Left renal pelvis (tissue), 4 donors: ENCODE measurements at regions not wholly inside any gene's neighbourhood (a gene's known extent, or its start where the extent isn't known, plus 50 kb on each side); places are given as distances from the start of the nearest gene placed in this dataset.
A peak's percentile ranks its signal among the peaks of the same experiment; 100 is the strongest.
"Not testable (repeated sequence)": the region's sequence is repeated elsewhere in the genome, so short reads cannot be mapped to it uniquely, and the experiment has no call there.

ENCODE experiments used
- DNase-seq, 4 donors: peaks; one replicate each; pipeline ENCODE4 v3.0.0-alpha.2; 2013; ENCODE audit warnings: low read depth in 4 of 4, low spot score in 3 of 4

DNA sequence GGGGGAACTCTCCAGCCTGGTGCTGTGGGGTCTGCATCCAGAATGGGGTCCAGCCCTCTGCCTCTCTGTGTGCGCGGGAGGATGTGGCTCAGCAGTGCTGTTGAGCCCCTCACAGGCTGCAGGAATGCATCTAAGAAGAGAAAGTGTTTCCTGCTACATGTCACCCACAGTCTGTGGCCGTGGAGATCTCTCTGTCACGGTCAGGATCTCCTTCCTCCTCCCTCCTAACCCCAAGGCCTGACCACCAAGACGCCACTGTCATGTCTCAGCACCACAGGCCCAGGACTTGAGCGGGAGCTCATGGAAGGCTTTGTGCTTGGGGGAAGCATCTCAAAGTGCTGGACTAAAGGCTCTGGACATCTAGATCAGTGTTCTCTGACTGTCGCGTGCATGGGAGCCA lies 90.1 kb downstream of the SREK1 start:
- DNase-seq, result no peak

DNA sequence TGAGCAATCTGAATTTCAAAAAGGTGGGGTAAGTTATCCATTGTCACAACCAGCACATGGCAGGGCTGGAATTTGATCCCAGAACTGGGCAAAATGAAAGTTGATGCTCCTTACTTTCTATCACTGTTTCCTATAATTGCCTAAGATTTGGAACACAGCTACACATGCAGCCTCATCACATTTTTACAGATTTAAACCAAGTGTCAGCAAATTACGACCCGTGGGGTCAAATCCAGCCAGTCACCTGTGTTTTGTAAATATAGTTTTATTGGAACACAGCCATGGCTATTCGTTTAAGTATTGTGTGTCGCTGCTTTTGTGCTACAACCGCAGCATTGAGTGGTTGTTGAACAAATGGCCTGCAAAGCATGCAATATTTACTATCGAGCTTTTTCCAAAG lies 94.3 kb downstream of the SREK1 start:
- DNase-seq, result no peak

DNA sequence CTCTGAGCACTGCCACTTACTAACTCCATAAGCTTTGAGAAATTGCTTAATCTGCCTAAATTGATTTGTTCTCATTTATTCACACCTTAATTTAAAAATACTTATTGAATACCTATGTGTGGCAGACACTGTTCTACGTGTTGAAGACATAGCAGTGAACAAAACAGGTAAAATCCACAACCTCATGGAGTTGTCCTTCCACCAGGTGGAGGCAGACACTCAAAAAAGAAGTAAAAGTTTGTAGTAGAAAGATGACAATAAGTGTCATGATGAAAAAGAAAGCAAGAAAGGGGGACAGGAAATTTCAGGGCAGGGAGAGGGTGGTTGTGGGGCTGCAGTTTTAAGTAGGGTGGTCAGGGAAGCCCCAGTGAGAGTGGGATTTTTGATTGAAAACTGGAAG lies 94.9 kb downstream of the SREK1 start:
- DNase-seq, result no peak

DNA sequence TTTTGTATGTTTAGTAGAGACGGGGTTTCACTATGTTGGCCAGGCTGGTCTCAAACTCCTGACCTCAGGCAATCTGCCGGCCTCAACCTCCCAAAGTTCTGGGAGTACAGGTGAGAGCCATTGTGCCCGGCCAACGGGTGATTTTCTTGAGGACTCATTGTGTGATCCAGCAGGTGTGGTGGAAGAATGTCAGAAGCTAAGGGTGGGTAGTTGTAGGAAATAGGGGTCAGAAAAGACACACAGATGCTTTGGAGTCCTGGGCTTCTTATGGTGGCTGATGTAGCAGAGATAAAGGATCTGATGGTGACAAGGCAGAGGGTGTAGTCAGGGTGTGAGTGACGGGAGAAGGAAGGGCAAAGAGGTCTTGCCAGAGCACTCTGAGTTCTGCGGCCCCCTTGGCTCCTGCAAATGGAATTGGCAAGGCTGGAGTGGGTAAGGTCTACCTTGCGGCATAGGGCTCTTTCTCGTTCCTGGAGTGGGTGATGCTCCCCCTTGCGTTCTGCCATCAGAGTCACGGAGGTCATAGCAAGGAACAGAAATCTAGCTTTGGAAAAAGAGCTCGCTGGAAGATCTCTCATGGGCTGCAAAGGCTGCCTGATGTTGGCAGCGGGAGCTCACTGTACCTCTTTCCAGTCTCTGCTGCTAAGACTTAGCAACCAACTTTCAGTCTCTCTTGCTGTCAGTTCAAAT lies 97.2 kb downstream of the SREK1 start:
- no peak for DNase-seq

DNA sequence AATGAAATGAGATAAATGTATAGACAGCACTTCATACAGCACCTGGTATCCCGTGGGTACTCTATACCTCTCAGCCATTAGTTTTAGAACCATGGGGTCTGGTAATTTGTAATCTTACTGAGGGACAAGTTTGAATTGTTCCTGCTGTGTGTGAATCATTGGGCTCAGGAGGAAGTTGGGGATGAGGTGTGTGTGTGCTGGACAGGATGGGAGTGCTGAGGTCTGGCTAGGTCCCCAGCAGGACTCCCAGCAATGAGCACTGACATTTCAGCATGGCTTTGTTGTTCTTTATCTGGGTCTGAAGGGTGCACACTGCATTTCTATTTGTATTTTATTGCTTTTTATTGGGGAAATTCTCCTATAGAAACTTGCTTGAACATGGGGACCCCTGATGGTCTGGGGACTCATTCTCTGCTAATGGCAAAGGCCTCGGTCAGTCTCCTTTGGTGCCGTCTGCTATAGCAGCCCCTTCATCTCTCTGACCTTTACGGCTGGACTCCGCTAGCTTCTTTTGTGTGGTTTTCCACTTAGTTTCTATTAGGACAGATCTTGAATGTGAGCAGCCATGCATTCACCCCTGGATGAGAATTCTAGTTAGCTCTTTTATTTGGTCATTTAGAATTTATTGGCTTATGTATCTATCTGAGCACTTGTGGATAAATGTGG lies 98.1 kb downstream of the SREK1 start:
- DNase-seq, result no peak

DNA sequence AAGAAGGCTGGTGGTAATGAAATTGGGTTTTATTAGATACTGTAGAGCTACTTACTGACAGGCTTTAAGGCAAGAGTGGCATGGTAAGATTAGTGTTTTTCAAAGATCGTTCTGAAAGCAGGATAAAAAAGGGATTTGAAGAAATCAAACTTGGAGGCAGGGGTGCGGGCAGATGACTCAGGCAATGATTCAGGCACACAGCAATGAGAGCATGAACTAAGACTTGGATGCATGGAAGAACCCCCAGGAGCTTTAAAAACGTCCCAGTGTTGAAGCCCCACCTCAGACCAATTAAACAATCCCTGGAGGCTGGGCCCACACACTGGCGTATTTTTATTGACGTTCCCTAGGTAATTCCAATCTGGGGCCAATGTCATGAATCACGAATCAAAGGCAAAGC lies 102.5 kb downstream of the SREK1 start:
- no peak for DNase-seq

DNA sequence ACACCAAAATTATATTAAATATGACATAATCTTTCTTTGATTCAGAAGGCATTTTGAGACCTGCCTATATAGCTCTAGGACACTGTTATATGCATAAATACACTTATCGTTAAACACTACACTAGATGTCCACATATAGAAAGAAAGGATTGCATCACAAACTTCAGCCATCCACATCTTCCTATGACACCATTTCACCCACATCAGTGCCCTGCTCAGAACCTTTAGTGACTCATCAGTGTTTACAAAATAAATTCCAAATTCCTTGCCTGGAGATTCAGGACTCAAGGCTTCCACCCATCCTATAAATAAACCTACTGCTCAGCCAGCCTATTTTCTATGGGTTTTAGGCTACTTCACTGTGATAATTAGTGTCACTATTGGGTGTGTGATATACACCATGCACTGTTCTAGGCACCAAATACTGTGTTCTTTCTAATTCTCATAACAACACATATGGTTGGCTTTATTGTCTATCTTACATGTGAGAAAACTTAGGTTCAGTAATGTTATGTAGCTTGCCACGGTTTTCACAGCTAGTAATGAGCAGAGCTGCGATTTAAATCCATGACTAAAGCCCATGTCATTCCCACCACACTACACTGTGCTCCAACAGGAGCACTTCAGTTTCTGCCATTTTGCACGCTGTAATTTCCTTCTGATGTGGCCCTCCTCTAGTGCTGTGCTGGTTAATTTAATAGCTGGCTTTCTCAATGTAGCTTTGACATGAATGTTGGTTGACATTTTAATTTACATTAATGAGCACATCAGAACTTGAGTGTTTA lies 103.3 kb downstream of the SREK1 start:
- no peak for DNase-seq

DNA sequence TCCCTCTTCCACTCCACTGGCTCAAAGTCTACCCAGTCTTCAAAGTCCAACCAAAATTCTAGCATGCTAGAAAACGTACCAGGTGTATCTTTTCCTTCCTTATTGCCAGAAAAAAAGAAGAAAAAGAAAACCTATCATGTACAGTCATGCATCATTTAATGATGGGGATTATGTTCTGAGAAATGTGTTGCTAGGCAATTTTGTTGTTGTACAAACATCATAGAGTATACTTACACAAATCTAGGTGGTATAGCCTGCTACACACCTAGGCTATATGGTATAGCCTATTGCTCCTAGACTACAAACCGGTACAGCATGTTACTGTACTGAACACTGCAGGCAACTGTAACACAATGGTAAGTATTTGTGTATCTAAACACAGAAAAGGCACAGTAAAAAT lies 104.8 kb downstream of the SREK1 start:
- no peak for DNase-seq

DNA sequence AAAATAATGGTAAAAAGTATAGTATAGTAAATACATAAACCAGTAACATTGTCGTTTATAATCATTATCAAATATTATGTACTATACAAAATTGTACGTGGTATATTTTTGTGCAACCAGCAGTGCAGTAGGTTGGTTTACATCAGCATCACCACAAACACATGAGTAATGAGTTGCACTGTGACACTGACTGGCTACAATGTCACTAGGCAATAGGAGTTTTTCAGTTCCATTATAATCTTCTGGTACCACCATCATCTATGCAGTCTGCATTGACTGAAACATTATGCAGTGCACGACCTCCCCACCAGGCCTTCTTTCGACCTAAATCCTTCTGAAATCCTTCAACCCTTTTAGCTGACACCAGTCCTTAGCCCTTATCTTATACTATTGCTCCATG lies 105.8 kb downstream of the SREK1 start:
- DNase-seq, result no peak

DNA sequence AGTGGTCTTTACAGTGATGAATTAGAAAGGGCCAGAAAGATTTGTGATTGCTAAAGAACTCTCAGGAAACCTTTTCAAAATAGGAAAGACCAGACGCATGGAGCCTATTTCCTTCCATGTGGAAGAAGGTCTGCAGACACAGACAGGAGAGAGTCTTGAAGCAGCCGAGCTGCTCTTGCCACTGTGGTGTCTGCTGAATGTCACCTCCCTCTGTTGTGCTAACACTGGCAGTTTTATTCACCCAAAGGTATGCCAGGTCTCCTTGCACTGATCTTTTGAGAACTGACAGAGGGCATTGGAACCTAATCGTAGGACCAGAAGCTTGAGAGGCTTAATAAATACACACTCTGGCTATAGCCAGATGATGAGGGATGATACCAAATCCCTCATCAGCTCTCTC lies 108.7 kb downstream of the SREK1 start:
- no peak for DNase-seq

DNA sequence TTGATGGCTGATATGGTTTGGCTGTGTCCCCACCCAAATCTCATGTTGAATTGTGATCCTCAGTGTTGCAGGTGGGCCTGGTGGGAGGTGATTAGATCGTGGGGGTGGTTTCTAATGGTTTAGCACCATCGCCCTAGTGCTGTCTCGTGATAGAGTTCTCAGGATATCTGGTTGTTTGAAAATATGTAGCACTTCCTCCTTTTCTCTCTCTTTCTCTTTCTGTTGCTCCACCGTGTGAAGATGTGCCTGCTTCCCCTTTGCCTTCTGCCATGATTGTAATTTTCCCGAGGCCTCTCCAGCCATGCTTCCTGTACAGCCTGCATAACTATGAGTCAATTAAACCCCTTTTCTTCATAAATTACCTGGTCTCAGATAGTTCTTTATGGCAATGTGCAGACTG lies 111.6 kb downstream of the SREK1 start:
- no peak for DNase-seq

DNA sequence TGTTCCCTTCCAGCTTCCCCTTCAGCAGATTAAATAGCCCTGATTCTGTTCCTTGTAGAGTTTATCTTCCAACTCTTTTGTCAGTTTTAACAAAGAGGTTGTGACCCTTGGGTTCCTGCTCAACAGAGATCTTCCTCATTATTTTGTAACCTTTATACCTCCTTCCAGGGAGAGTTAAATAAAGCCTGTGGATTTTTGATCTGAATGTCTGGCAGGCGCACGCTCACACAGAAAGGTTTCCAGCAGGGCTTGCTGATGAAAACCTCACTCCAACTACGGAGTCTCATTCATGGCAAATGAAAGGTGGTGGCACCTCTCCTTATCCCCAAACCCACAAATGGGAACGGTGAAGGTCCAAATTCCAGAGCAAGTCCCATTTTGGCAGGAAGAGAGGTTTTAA lies 129.0 kb downstream of the SREK1 start:
- DNase-seq, result no peak

DNA sequence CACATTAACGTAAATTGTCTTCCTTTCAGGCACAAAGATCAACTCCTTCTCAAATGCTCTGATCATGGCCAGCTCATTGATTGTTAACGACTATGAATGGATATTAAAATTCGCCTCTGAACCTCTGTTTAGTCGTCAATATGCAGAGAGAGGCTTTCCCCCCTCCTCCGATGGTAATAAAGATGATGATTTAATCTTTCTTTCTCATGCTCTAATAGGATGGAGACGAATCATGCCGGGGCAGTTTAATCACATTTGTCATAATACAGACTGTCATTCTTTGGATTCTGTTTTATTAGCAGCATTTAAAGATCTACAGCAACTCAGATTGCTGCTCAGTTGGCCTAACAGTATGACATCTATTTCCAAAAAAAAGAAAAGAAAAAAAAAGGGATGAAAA lies 132.9 kb downstream of the SREK1 start:
- no peak for DNase-seq

DNA sequence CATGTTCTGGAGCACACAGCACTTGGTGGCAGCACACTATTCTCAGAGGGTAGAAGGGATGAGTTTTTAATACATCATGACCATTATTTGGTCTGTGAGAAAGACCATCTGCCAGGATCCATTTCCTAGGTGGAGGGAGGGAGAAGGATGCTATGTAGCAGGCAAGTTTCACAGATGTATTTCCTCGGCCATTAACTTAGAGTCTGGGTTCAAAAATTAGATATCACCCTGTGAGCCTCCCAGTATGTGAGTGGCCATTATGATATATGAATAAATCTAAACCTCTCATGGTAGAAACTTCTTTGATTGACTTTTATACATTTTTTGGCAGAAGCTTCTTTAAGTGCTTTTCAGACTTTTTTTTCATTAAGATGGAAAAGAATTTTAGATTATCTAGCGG lies 133.9 kb downstream of the SREK1 start:
- DNase-seq, result peak; percentile 16 to 32 (median 18)

DNA sequence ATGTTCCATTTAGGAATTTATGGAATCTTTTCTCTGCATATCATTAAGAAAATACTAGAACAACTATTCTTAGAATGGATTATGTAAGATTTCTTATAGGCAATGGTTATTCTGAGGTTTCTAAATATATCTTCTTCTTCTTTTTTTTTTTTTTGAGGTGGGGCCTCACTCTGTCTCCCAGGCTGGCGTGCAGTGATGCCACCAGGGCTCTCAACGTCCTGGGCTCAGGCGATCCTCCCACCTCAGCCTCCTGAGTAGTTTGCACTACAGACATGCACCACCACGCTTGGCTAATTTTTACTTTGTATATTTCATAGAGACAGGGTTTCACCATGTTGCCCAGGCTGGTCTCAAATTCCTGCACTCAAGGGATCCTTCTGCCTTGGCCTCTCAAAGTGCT lies 137.2 kb downstream of the SREK1 start:
- no peak for DNase-seq

DNA sequence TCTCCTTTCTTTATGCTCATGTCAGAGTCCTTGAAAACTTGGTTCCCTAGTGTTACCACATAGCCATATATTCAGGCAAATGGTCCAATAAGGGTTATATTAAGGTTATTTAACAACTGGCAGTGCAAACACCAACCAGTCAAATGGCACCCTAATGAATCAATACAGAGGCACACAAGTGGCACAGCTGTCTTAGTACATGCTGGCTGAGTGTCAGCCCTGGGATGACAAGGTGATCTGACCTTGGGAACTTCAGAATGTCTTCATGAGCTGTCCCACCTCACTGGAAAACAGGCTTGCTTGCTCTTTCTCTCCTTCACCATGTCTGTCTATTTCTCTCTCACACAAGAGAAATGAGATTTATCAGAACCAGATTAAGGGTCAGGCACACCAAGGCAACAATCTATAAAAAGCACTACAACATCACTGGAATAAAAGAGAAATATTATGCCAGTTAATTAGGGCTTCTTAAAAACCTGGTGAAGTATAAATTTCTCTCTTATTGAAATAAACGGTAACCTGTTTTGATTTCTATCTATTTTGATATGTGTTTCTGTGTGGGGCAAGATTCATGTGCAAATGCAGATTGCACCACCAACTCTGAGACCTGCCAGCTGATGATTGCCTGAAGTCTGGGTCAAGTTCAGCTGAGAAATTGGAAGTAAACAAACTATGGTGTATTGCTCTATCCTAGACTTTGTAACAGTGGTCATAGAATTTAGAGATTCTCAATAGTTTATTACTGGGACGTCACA lies 140.7 kb downstream of the SREK1 start:
- no peak for DNase-seq

DNA sequence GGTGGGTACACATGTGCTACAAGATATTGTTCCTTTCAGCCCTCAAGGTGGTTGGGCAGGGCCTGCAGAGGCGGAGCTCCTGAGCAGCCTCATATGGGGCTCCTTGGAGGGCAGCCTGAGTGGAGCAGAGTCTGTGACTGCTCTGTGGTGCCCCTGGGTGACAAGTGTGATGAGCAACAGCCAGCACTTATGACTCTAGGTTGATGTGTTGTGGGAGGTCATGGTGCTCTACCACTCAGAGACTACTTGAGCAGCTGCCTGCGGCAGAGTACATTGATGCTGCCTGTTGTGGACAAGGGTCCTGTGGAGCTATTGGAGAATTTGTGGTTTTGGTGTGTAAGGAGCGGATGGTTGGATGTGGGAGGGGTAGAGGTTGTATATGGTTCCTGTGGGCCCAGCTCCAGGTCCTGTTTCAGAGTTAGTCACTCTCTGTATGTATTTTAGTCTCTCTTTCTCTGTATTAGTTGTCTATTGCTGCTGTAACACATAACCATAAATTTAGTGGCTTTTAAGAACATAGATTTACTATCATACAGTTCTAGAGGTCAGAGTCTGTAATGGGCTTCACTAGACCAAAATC lies 141.3 kb downstream of the SREK1 start:
- DNase-seq, result no peak

DNA sequence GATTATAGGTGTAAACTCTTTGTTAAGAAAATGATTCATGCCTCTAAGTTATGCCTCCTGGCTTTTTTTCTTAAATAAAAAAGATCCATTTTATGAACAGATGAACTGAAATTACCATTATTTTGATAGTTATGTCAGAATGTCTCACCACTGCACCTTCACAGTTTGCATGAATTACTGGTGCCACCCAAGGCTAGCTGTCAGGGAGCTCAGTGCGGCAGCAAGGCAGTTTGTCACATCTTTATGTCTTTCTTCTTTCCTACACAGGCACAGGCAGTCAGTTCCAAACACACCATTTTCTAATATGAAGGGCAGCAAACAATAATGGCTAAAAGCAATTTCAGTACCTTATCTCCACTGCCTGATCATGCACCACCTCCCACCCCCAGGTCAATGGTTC lies 147.7 kb downstream of the SREK1 start:
- DNase-seq, result no peak

DNA sequence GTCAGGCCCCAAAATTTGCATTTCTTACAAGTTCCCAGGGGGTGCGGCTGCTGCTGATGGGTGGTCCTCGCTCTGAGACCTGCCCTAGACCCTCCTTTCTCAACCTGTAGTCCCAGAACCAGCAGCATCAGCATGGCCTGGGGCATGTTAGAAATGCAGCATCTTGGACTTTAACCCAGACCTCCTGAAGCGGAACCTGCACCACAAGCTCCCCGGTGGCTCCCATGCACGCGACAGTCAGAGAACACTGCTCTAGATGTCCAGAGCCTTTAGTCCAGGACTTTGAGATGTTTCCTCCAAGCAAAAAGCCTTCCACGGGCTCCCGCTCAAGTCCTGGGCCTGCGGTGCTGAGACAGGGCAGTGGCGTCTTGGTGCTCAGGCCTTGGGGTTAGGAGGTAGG lies 149.8 kb downstream of the SREK1 start:
- not testable (repeated sequence) for DNase-seq

DNA sequence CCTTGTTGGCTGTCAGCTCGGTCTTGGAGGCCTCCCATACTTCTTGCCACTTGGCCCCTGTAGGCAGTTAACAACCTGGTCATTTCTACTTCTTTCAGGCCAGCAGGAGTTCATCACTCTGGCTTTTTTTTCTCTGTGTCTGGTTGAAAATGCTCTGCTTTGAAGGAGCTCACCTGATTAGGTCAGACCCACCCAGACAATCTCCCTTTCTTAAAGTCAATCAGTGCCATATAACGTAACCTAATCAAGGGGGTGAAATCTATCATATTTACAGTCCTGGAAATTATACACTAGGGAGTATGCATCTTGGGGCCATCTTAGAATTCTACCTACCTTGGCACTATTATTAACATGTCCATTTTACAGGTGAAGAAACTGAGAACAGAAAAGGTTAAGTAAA lies 155.4 kb downstream of the SREK1 start:
- DNase-seq, result no peak

DNA sequence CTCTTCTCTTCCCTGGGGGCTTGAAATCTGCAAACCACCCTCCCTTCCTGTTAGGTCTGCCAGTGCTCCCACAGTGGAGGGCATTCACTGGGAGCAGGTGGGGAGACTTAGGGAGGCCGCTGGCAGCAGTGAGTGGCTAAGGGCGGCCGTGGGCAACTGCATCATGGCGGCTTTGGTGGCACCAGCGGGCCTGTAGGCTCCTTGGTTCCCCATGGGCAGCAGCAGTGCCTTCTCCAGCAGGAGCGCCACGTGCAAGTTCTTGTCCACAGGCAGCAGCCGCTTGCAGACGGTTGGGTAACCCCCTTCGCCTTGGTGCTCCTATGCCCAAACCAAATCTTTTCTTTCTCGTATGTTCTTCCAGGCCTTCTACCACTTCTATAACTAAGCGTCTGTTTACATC lies 158.2 kb downstream of the SREK1 start:
- DNase-seq, result no peak
